Aorta (tissue), 5 donors: ENCODE measurements at regions not wholly inside any gene's neighbourhood (a gene's known extent, or its start where the extent isn't known, plus 50 kb on each side); places are given as distances from the start of the nearest gene placed in this dataset.

Experiments
- ATAC-seq: fragments of 200-7000 bp; cut with Tn5 transposase; one replicate; pipeline ENCODE4 v1.9.1; 2022; ENCODE audit warnings: moderate library complexity; ENCODE audit not compliant: low FRiP score
- DNase-seq, 2 donors: peaks; one replicate each; pipeline ENCODE4 v3.0.0-alpha.2; 2020
- H3K27ac ChIP-seq, 2 donors: one replicate each; pipeline ENCODE4 v1.5.1; 2013; ENCODE audit warnings: low read length in 2 of 2, mild to moderate bottlenecking in 2 of 2, moderate library complexity in 2 of 2, control low read depth in 1 of 2, inconsistent platforms in 1 of 2, low read depth in 1 of 2
- H3K27me3 ChIP-seq, 2 donors: one replicate each; pipeline ENCODE4 v1.6.1; 2013; ENCODE audit warnings: control low read depth in 1 of 2, low read length in 1 of 2, mild to moderate bottlenecking in 1 of 2, moderate library complexity in 1 of 2; ENCODE audit not compliant: insufficient read depth in 2 of 2, control insufficient read depth in 1 of 2
- H3K36me3 ChIP-seq, 2 donors: one replicate each; pipeline ENCODE4 v1.6.1; 2013; ENCODE audit warnings: control low read depth in 1 of 2, low read length in 1 of 2, mild to moderate bottlenecking in 1 of 2; ENCODE audit not compliant: insufficient read depth in 2 of 2, control insufficient read depth in 1 of 2
- H3K4me1 ChIP-seq, 2 donors: one replicate each; pipeline ENCODE4 v1.6.1; 2013; ENCODE audit warnings: low read length in 2 of 2, control low read depth in 1 of 2, mild to moderate bottlenecking in 1 of 2, moderate library complexity in 1 of 2; ENCODE audit not compliant: insufficient read depth in 2 of 2, control insufficient read depth in 1 of 2
- H3K4me3 ChIP-seq, 2 donors: one replicate each; pipeline ENCODE4 v1.5.1; 2013; ENCODE audit warnings: low read length in 2 of 2, control low read depth in 1 of 2, mild to moderate bottlenecking in 1 of 2
- H3K9me3 ChIP-seq: one replicate; pipeline ENCODE4 v1.6.1; 2013; ENCODE audit warnings: mild to moderate bottlenecking, low read length; ENCODE audit not compliant: control insufficient read depth
- WGBS, 2 donors: extraction: QIAGEN DNeasy Blood & Tissue Kit; methylation state at CpG; one replicate each; pipeline ENCODE4 v1.1.7; 2013; 5-methylcytosine and 5-hydroxymethylcytosine counted together
- intact Hi-C, 2 donors: fragments of 100-400 bp; cut with DNase I; formaldehyde crosslinking; loops; one replicate each; pipeline versions ENCODE4 v1.14.2 to v1.15.0; 2022
- donor health status: healthy with polysubstance abuse.
- donor health status: Bipolar disorder and iron deficiency.
- donor health status: DM: no; HTN: no; CAD: no.
- donor health status: DM: no; HTN: no; CAD: no.
- donor health status: DM: yes; HTN: yes; CAD: no.

DNA sequence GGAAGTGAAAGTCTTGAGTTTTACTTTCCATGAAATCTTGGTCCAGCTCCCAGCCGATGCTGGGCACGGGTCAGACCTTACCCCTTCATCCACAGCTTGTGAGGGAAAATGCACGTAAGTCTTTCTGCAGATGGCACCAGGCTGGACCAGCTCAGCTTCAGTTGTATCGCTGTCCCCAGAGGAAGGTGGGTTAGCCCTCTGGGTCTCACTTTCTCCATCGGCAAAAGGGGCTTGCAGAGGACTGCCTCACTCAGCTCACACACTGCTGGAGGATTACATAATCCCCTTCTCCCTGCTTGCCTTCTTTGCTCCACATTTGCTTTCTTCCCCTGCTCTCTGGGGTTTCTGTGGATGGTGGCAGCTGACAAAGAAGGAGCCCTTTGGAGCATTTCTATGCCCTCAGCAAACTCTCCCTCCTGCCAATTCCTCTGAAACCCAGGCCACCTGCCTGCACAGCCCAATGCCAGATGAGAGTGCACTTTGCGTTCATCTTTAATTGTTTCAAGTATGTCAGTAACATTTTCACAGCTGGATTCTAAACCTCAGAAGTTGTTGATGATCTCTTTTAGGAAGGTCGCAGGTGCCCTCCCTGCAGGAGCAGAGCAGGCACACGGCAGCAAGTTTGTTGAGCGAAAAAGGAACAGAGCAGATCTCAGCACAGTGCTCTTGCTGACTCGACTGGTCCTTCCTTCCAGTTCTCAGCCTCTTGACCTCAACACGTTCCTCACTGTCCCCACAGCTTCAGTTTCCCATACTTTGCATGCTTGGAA, 155.6 kb upstream of the GLI2 start:
- ATAC-seq (no peak), DNase-seq (no peak)
- no peaks in the 10 kb centered on the region for H3K4me1 ChIP-seq
- WGBS, 2 donors = 78 to 82% methylated on average over 11 of the region's 11 CpGs
- intact Hi-C loops = loop anchor here in 1 of 2 donors (1.0 to 10.0 kb wide), 2 partner anchors 27 to 95 kb away; no protein-coding TSS in a partner anchor
- no peaks in the 10 kb centered on the region for H3K36me3 ChIP-seq
- no peak overlapping the region for H3K27ac ChIP-seq
- H3K4me3 ChIP-seq = no peak overlapping the region
- H3K9me3 ChIP-seq = no peaks in the 10 kb centered on the region
- no peaks in the 10 kb centered on the region for H3K27me3 ChIP-seq

DNA sequence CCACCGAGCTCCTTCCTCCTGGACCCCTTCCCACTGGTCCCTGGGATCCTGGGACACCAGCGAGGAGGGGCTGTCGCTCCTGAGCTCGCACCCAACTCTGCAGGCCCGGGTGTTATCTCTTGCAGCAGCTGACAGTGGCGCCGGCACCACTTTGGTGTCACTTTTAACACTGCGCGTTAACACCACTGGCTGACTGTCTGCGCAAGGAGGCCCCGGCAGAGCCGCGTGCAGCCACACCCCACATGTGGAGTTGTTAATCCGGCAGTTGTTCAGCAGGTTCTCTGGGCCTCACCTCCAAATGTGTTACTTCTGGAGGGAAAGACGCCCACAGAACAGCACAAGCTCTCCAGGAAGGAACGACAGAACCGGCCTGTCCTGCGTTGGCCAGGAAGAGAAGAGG, 155.0 kb upstream of the GLI2 start:
- Histone ChIP-seq H3K4me3 (no peak overlapping the region), H3K4me1 (no peaks in the 10 kb centered on the region), H3K27me3 (no peaks in the 10 kb centered on the region), H3K36me3 (no peaks in the 10 kb centered on the region), H3K27ac (no peak overlapping the region), H3K9me3 (no peaks in the 10 kb centered on the region)
- intact Hi-C loops = no loop called here
- no peak for ATAC-seq
- DNase-seq = no peak
- WGBS, 2 donors = 85 to 91% methylated on average over 18 of the region's 18 CpGs

DNA sequence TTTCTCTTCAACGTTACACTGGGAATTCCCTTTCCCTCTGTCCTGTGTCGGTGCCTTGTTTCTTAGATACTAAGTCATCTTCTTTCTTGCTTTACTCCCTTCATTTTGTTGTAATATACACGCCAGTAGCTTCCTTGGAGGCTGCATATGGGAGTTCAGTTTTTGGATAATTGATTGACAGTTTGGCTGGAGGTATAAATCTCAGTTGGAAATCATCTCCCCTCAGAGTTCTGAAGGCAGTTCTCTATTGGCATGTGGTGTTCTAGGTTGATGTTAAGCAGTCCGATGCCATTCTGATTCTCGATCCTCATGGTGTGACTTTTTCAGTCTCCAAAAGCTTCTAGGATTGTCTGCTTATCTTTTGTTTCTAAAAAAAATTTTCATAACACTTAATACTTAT, 152.5 kb upstream of the GLI2 start:
- no peak for DNase-seq
- ATAC-seq = no peak
- no peaks in the 10 kb centered on the region for H3K36me3 ChIP-seq
- 96 to 98% methylated on average over 5 of the region's 5 CpGs for WGBS, 2 donors
- H3K4me1 ChIP-seq = no peaks in the 10 kb centered on the region
- H3K9me3 ChIP-seq = no peaks in the 10 kb centered on the region
- intact Hi-C loops = no loop called here
- no peak overlapping the region for H3K27ac ChIP-seq
- H3K4me3 ChIP-seq = no peak overlapping the region
- no peaks in the 10 kb centered on the region for H3K27me3 ChIP-seq

DNA sequence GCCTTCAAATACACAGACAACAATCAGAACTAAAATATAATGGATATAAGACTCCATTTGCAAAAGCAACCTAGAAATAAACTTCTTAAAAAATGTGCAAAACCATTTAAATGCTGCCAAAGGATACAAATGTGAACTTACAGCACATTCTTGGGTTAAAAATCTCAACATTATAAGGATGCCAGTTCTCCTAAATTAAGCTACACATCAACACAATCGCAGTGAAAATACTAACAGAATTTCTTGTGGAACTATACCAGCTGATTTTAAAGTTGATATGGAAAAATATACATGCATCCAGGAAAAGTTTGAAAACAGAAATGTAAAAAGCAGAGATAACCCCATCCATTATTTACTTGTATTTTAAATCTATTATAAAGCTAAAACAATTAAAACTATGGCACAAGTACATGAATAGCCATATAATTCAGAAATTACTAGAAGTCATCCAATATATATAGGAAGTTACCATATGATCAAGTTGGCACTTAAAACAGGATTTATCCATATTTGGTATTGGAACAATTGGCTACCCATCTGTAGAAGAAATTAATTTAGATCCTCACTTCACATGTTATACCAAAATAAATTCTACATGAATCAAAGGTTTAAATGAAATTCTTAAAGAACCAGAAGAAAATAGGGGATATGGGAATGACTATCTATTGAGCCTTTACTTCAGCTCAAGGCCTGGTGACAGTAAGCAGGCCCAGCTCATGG, 151.7 kb upstream of the GLI2 start:
- Histone ChIP-seq H3K36me3 (no peaks in the 10 kb centered on the region), H3K27ac (no peak overlapping the region), H3K4me1 (no peaks in the 10 kb centered on the region), H3K4me3 (no peak overlapping the region), H3K27me3 (no peaks in the 10 kb centered on the region), H3K9me3 (no peaks in the 10 kb centered on the region)
- DNase-seq = no peak
- 57 to 60% methylated on average over 1 of the region's 1 CpG for WGBS, 2 donors
- ATAC-seq = no peak
- intact Hi-C loops = no loop called here

DNA sequence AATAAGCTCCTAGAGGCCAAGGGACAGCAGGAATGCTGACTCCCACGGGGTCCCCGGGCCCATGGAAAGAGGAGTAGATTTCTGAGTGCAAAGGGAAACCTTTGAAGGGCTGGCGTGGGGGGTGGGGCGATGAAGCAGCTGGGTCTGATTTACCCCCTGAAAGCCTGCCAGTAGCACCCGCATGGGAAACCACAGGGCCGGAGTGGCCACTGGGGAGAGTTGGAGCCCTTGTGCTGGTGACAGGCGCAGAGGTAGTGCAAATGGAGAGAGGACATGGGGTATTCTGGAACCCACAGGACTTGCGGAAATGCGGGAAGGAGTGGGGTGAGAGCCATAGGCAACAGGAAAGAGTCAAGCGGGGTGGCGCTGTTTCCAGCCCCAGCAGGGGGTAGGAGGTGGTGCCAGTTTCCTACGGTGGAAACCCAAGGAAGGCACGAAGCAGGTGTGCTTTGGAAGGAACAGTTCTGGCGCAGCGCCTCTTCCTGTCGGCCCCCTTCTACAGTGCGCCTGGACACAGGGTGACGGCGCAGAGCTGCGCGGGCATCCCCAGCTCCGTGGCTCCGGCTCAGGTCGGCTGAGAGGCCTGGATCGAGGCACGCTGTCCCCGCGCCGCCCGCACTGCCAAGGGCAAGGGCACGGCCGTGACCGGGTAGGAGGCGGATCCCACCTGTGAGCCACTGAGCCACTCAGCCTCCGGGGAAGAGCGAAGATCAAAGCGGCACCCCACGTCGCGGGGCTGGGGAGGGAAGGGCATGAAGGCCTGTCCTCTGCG, 149.0 kb upstream of the GLI2 start:
- intact Hi-C loops = no loop called here
- DNase-seq (no peak), ATAC-seq (no peak)
- Histone ChIP-seq H3K9me3 (no peaks in the 10 kb centered on the region), H3K36me3 (no peaks in the 10 kb centered on the region), H3K4me1 (no peaks in the 10 kb centered on the region), H3K27ac (no peak overlapping the region), H3K4me3 (no peak overlapping the region), H3K27me3 (no peaks in the 10 kb centered on the region)
- 54 to 59% methylated on average over 40 to 41 of the region's 41 CpGs for WGBS, 2 donors

DNA sequence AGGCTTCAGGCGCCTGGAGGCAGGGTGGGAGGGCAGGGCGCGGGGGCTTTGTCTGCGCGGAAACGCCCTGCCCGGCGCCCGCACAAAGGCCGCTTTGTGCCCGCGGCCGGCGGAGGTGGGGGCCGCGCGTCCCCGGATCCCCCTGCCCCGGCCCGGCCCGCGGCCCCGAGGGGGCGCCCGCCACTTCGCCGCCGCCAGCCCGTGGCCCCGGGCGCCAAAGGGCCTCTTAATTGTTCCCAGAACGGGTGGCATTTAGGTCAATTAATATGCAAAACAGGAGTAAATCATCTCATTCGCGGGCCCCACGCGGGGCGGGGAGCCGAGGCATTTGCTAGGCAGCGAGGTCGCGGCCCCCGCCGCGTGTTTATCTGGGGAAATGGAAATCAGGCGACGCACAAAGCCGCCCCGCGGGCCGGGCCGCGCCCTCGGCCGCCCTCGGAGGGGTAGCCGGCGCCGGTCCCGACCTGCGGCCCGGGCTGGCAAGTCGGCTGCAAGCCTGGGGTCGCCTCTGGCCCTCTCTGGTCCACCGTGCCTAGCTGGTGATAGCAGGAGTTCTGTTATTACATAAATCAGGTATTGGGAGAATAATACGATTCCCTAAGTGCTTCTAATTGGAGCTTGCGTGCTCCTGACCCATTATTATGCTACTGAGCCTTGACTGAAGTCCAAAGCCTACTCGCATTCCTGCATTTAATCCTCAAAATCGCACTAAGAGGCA, 148.2 kb upstream of the GLI2 start:
- 17 to 20% methylated on average over 58 to 68 of the region's 68 CpGs for WGBS, 2 donors
- no peaks in the 10 kb centered on the region for H3K4me1 ChIP-seq
- intact Hi-C loops = no loop called here

DNA sequence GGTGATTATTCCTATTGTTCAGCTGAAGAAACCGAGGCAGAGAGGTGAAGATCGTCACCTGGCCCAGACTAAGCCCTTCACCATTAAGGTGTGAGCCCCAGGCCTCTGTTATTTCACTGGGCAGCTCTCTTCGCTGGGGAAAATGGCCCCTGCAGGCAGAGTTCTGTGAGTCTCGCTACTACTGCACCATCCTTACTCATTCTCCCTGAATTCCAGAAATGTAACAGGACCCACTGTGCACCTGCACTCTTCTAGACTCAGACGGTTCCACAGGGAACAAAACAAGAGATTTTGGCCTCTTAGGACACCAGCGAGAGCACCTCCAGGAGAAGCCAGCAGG, 147.7 kb upstream of the GLI2 start:
- no peaks in the 10 kb centered on the region for H3K9me3 ChIP-seq
- intact Hi-C loops = no loop called here
- no peaks in the 10 kb centered on the region for H3K36me3 ChIP-seq
- H3K27me3 ChIP-seq = no peaks in the 10 kb centered on the region
- ATAC-seq (no peak), DNase-seq (no peak)
- H3K4me3 ChIP-seq = no peak overlapping the region
- no peaks in the 10 kb centered on the region for H3K4me1 ChIP-seq
- no peak overlapping the region for H3K27ac ChIP-seq
- 88% methylated on average over 6 of the region's 6 CpGs for WGBS, 2 donors

More for the DNA sequence above, 148.2 kb upstream of the GLI2 start:
- ATAC-seq = no peak
- DNase-seq = no peak
- H3K27ac ChIP-seq = no peak overlapping the region
- H3K36me3 ChIP-seq = no peaks in the 10 kb centered on the region
- no peaks in the 10 kb centered on the region for H3K9me3 ChIP-seq
- H3K27me3 ChIP-seq = no peaks in the 10 kb centered on the region
- no peak overlapping the region for H3K4me3 ChIP-seq

DNA sequence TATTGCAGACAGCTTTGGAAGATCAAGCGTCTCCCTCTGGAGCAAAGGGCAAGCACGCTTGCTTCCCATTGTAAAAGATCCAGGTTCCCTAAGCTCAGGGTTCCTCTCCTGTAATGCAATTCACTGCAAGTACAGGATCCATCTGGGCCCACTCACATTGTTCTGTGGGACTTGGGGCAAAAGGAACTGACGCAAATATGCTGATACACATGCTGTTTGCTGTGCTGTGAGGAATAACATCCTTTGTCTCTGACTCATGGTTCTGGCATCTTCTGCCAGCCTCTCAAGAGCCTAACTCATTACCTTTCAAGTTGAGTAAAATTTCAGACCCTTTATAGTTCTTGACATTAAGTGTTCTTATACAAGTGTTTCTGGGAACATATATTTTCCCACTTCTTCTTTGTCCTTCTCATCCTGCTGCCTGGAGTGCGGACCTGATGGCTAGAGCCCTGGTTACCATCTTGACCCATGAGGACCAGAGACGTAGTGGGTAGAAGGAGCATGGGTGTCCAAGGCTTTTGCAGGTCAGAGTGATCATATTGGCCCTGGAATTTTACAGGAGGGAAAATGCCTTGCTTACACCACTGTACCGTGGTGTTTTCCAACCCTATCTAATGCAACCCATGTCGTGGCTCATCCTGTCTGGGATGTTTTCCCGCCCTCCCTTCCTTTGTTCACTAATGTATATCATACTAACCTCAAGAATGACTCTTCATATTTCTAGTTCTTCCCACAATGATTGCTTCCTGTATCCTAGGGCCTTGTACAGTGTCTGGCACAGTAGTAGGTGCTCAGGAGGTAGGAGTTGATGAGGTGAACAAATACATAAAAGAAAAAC, 145.7 kb upstream of the GLI2 start:
- no peaks in the 10 kb centered on the region for H3K4me1 ChIP-seq
- H3K36me3 ChIP-seq = no peaks in the 10 kb centered on the region
- intact Hi-C loops = no loop called here
- H3K27ac ChIP-seq = no peak overlapping the region
- no peaks in the 10 kb centered on the region for H3K27me3 ChIP-seq
- no peak for DNase-seq
- H3K4me3 ChIP-seq = no peak overlapping the region
- H3K9me3 ChIP-seq = no peaks in the 10 kb centered on the region
- ATAC-seq = no peak
- 86 to 91% methylated on average over 8 of the region's 8 CpGs for WGBS, 2 donors
